HK-2 (cell line): ENCODE measurements at regions not wholly inside any gene's neighbourhood (a gene's known extent, or its start where the extent isn't known, plus 50 kb on each side); places are given as distances from the start of the nearest gene placed in this dataset.

Experiments
- DNase-seq: peaks from one replicate; pipeline ENCODE4 v3.0.0-alpha.2; 2018; ENCODE audit not compliant: unreplicated experiment

DNA sequence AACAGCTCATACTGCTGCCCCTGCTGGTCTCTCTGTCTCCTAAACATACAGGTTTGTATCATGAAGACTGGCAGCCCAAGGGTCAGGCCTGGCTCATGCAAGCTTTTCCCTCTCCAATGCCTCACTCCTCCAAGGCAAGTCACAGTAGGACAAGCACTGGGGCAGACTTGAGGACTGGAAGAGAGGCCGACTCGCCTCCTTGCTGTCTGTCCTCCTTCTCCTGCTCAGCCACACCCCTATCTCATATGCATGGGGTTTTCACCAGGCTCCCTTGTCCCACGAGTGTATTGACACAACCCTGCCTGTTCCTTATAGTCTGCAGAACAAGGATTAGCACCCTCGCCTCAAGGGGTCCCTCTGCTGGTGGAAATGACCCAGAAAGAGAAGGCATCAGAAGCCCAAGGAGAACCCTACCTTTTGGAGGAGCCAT lies 223.7 kb downstream of the SOX11 start:
- peak; percentile 27 for DNase-seq

DNA sequence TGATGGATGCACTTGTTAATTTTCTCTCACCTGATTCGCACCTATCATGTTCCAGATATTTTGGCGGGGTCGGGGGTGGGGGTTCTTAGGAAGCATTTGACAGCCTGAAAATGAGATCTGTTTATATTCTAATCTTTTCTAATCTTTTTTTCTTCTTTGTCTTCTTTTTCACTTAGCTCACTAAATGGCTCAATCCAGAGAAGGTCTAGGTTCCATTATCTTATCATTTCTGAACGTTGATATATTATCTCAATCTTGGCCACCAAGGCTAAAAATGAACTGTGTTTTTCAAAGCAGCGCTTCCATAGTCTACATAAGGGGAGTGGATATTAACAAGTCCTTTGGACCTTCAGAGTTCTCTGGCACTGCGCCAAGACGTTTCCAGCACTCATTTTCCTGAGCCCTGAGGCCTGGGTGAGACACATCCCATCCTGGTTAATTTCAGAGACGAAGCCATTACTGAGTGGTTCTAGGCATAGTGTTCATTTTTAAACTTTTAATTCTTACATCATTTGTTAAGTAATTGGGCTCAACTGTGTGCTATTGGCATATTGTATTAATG lies 229.0 kb downstream of the SOX11 start:
- DNase-seq = no peak

DNA sequence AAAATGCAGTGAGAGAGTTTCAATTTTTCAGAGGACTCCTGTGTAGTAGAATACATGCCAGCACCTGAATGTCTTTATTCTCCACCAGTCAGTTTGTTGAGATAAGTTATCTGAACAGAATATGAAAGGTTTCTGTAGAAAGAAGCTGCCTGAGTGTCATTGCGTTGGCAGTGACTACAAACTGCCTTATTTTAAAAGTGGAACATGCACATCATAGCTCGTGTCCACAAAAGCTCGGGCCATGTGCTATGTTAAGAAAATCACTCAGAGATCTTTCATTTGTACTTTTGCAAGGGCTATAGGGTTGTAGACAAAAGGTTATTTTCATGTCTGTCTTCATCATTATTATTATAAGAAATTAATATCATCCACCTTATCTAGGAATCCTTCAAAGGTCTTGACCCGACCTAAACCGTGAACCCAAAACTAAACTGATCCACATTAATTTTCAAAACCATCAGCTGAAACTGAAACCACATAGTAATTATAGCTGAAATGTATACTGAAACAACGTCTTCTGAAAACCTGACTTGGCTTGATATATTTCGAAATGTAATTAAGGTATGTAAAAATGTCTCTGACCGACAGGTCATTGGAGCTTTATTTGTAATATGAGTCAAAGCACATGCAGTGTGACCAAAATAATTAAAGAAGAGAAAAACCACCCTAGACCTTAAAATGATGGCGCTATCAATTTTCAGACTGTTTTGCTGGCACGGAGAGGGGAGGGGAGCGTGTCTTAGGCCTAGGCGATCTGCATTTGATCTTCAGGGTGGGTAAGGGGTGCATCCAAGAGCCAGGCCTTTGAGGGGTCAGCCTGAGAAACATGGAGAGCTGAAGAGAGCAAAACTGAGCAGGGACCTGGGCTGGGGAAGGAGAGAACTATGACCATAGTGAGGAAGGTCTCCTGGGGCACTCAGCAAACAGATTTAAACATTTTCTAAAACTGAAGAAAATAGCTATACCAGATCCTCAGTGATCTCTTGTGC lies 232.1 kb downstream of the SOX11 start:
- DNase-seq = no peak

DNA sequence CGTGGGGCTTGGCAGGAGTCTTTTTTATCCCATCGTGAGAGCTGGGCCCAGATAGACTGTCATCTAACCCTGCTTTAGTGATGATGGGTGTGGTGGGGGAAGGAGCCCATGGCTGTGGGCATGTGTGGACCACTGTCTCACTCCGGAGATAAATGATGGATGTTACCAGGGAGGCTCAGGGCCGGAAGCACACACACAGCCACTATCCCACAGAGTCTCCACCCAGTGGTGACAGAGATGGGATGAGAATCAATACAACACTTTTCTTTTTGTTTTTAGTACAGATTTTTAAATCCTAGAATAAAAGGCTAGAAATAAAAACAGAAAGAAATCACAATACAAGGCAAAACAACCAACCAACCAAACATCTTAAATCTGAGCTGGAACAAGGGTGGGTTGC lies 233.4 kb downstream of the SOX11 start:
- no peak for DNase-seq

DNA sequence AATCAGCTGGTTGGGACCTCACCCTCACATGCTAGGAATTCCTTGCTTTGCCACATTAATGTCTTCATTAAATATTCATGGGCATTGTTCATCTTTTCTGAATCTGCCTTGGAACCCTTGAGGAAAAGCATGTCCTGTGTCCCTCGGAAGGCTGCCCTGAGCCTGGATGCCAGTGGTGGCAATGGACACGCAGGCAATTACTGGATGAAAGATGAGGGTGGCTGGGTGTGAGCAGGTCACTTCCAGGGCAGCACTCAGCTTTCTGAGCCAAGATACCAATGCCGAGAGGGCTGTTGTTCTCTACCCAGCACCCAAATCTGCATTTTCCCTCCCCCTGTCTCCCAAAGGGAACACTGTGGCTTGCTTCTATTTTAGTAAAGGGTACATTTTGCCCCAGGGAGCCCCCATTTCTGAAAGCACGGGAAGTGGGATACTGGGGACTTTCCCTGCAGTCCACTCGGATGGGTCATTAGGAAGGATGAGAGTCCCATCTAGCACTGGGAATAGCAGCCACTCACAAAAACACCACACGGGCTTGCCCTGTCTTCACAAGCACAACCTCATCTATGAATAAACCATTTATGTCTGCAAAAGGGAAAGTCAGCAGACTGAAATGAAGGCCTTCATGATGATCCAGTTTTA lies 234.8 kb downstream of the SOX11 start:
- DNase-seq = no peak

DNA sequence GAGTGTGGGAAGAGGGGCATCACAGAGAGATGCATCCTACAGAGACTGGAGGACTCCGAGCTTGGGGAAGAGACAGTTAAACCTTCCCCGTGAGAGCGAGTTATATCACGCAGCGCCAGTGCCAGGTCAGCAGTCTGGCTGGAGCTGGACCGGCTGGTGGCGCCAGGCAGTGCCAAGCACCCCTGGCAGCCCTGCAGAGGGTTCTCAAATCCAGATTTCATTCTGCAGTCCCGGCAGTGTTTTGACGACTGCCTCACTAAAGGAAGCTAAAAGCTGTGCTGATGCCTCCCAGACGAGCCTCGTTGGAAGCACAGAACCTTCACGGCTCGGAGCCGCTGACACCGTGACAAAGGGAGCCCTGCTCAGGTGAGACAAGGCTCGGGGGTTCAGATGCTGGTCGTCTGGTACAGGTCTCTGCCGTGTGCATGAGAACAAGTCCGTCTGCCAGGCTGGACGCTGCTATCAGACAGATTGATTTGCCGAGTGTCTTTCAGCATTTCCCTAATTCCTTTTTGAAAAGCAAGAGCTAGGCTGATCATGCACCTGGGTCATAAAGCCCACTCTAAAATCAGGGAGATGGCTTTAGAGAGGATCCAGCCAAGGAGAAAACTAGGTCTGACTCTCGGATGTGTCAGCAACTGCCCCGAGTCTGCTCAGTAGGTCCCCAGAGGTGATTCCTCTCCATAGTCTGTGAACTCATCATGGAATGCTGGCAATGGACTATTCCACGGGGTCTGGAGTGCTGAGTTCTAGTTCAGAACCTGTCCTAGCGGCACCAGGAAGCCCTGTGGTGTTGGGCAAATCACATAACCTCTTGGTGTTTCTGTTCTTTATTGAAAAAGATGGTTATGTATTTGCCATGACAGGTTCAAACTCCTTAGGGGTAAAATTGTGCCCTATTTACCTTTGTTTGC lies 240.6 kb downstream of the SOX11 start:
- no peak for DNase-seq

DNA sequence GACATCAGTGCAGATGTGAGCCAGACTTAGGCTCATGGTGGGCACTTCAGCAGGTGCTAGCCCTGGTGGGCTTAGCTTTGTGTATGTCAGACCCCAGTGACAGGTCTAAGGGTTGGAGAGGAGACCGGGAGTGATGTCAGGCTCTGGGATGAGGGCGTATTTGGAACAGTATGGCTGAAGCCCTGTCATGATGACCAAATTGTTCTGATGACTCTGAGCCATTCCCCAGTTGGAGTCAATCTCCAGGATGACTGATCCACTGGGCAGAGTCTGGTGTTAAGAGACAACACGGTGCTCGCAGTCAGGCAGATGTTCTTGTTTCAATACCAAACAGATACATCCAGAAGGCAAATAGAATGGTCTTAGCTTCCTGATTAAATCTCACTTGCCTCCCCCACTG lies 241.5 kb downstream of the SOX11 start:
- DNase-seq = no peak

DNA sequence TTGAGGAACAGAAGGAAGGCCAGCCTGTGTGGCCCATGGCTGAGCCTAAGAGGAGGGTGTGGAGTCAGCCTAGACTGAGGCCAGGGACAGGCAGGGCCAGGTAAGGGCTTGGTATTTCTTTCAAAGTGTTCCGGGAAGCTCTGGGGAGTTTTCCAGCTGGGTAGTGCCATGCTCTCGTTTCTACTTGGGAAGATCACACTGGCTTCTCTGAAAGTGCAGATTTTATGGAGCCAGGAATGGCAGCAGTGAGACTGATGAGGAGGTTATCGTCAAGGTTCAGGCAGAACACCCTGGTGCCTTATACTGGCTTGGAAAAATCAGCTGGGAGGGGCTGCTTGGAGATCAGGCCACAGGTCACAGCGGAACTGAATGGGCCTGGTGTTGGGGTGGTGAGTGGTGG lies 245.1 kb downstream of the SOX11 start:
- no peak for DNase-seq

DNA sequence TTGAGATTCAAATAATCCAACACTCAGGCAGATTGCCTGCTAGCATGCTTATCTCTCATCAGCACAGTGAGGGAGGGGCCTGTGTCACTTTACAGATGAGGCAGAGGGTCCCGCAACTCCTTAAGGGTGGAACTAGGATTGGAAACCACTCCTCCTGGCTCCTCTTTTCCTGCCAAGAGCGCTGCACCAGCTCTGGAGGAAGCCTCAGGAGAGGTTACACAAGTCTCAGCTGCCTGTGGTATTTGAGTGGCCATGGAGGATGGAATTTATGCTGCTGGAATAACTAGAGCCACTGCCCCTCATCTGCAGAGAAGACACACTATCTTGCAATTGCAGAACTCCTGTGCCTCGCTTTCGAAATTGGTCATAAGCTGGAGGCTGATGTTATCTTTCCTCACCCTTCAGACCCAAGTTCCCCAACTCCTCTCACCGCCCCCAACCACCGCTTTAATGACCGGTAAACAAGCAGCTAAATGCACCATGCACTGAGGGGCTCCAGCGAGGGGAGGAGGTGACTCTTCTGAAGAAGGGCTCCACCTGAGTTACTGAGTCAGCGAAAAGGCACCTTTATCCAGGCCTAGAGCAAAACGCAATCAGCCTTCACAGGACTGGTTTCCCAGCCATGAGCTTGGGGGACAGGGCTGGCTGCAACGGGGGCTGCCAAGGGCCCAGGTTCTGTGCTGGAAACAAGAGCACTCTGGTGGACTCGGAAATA lies 245.8 kb downstream of the SOX11 start:
- DNase-seq = no peak

DNA sequence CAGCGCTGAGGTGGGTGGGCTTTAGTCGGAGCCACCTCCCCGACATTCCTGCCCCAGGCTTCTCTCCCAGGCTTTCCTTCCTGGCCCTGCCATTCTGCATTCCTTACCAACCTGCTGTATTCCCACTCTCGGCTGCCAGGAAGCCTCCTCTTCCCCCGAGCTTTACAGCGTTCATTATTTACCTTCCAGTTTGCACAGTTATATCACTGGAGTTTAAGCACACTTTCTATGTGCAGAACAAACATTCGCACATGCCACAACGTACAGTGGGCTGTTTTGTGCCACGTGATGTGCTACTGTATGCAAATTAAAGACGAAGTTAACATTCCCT lies 246.3 kb downstream of the SOX11 start:
- DNase-seq = no peak

DNA sequence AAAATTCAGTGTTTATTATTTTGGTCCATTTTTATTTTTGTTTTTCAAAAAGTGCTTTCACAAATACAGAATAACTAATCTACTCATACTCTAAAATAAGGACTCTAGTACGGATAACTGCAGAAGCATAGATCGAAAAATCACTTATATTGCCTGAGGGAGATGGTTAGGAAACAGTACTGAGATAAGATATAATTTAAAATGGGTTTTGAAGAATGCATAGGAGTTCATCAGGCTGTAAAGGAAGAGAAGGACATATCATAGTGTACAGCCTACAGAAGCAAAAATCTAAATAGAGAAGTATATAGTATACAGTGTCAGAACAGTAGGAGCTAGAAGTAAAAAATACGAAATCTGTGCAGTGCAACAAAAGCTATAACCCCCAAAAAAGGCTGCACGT lies 247.4 kb downstream of the SOX11 start:
- DNase-seq = no peak

DNA sequence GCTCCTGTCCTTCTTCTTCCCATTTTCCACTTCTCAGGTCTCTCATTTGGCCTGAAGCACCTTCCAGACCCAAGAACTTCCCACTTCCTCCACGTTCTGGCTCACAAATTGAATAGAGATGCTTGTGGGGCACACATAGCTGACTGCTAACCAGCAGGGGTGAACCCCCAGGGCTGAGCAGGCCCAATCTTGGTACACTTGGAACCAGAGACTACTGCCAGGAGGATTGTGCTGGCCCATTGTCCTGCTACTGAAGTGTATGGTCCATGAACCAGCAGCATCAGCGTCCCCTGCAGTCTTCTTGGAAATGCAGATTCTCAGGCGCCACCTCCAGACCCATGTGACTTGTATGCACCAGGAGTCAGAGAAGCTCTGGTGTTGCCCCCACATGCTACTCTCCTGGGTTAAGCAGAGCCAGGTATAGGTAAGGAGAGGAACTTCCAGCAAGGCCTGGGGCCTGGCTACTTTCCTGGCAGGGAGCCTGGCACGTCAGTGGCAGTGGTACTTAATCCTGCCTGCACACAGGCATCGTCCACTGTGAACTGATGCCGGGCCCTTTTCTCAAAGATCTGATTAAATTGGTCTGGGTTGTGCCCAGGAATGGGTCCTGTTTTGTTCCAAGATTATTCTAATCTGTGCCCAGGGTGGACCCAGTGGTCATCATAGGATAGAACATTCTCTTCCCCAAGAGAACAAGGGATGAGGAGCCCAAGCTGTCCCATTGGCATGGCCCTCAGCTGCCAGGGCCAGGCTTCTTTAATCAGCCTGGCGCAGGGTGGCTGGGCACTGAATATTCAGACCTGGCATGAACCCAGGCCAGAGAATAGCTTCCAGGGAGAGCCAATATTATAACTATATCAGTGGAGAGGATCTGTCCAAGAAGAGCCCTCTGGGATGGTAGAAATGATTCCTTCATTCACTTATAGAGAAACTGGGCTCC lies 248.7 kb downstream of the SOX11 start:
- DNase-seq = no peak

DNA sequence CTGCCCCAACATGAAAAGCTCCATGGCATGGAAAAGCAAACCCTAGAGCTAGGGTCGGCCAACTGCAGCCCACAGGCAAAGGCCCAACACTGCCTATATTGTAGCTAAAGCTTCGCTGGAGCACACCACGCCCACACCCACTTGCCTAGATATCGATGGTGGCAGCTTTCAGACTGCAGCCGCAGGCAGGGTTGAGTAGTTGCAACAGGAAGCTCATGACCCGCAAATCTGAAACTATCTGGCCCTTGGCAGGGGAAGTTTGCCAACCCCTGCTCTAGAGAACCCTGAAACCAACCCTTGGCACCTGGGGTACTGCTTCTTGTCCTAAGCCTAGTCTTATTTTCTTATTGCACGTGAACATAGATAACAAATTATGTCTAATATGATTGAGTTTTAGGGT lies 250.0 kb downstream of the SOX11 start:
- no peak for DNase-seq

DNA sequence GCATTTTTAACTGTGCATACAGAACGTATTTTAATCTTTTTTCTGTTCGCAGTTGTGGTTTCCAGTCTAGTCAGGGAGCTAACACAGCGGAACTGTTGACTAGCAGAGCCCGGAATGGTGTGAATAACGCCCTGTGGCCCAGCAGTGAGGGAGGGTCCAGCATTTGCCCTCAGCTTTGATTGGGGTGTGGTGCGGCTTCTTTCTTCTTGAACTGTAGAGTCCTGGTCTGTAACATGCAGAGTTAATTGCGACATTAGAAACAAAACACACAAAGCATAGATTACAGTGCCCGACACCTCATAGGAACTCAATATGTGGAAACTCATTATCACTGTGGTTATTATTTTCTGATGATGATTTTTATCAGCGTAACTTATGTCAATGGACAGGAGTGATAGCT lies 253.6 kb downstream of the SOX11 start:
- no peak for DNase-seq

DNA sequence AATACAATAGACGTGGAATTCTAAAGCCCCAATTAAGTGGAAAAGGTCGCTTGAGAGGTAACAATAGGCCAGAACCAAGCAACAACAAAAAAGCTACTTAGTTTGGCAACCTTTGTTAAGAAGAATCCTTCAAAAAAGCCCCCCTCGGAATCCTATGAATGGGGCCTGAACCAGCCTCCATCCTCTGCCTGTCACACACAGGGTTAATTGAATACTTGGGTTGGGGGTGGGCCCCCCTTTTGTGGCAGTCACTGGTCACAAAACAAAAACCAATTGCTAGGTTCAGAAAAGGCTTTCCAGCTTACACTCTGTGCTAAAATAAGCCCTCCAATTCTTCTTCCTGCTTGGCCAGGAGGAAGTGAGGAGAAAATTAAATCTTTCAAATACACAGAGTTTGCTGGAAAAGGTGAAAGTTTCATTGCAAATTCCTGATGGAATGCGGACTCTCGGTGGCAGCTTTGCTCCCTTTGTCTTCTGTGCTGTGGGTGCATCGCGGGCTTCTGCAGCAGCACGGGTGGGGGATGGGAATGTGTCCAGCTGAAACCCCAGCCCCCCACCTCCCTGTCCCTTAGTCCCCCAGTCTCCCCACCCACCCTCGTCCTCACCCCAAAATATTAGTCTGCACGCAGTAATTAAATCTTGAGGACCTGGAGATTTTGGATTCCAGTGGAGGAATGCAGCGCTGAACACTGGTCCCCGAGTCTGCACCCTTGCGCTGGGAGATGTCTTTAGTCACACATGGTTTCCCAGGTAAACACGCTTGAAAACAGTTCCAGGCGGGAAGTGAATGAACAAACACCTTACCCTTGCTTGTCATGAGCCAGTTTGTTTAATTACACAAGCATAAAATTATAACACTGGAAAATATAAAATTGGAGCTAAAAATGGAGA lies 254.3 kb downstream of the SOX11 start:
- no peak for DNase-seq

DNA sequence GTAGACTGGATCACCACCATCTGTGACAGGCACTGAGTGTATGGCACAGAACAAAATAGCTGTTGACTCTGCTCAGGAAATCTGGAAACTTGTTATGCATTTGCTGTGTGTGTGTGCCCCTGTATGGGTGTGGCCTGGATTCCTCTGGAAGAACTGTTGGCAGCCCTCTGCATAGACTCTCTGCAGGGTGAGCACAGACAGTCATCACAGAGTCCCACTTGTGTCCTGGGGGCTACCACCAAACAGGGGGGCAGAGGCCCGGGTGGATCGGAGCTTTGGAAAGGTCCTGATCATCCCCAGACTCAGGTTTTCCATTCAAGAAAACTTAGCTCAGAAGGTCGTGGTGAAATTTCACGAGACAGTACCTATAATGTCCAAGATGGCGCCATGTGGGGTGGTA lies 258.6 kb downstream of the SOX11 start:
- no peak for DNase-seq

DNA sequence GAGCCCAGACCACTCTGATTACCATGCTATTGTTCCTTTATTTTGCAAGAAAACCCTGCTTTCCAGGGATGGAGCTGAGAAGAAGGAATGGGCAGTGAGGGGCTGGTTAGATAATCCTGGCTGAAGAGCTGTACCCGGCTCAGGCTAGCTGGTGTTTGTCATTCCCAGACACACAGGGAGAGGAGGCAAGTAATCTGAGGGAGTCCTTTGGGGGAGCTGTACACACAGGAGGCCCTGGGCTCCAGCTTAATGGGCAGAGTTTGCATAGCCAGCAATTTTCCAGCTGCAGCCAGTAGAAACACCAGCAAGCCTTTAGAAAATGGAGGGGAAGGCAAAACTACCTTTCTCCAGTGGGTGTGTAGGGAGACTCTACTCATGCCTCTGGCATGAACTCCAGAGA lies 259.3 kb downstream of the SOX11 start:
- no peak for DNase-seq

DNA sequence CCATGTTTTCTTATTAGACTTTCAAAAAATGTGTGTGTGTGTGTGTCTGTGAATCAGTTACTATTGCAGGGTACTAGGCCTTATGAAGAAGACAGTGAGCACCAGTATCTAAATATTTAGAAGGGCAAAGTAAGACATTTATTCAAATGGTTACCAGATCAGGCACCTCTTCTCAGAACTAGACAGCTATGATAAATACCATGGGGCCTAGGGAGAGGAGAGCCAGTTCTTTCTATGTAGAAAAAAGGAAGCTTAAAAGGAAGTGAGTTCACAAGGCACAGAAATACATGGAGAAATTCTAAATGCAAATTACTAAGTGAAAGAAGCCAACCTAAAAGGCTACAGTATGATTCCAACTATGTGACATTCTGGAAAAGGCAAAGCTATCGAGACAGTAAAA lies 261.3 kb downstream of the SOX11 start:
- DNase-seq = no peak

DNA sequence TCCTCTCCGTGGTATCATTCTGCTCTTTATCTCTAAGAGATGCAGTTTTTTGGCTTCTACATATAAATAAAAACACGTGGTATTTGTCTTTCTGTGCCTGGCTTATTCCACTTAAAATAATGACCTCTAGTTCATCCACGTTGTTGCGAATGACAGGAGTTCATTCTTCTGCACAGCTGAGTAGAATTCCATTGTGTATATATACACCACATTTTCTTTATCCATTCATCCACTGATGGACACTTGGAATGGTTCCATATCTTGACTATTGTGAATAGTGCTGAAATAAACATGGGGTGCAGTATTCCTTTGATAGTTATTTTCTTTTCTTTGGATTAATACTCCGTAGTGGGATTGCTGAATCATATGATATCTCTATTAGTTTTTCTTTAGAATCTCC lies 262.3 kb downstream of the SOX11 start:
- no peak for DNase-seq
